Left ventricle myocardium inferior (tissue), 1 donor: ENCODE measurements at regions not wholly inside any gene's neighbourhood (a gene's known extent, or its start where the extent isn't known, plus 50 kb on each side); places are given as distances from the start of the nearest gene placed in this dataset.

Experiments
- DNase-seq: peaks from one replicate; pipeline ENCODE4 v3.0.0-alpha.2; 2020
- H3K27ac ChIP-seq: fragments of 200-600 bp; replicated peaks from 2 replicates; pipeline ENCODE4 v1.8.0; 2021
- H3K27me3 ChIP-seq: fragments of 200-600 bp; 2 replicates; pipeline ENCODE4 v1.8.0; 2021; ENCODE audit warnings: low read depth
- H3K36me3 ChIP-seq: fragments of 200-600 bp; 2 replicates; pipeline ENCODE4 v1.8.0; 2021
- H3K4me1 ChIP-seq: fragments of 200-600 bp; 2 replicates; pipeline ENCODE4 v1.8.0; 2021
- H3K4me3 ChIP-seq: fragments of 200-600 bp; 2 replicates; pipeline ENCODE4 v1.8.0; 2021; ENCODE audit warnings: mild to moderate bottlenecking, moderate library complexity
- H3K9me3 ChIP-seq: fragments of 200-600 bp; replicated peaks from 2 replicates; pipeline ENCODE4 v1.8.0; 2021
- intact Hi-C: fragments of 100-400 bp; cut with micrococcal nuclease; formaldehyde crosslinking; loops from one replicate; pipeline ENCODE4 v1.11.0; 2022
- TF ChIP-seq, protein P1 (sequence below): fragments of 200-600 bp; IDR thresholded peaks from 2 replicates; pipeline ENCODE4 v1.8.0; 2021; ENCODE audit warnings: antibody characterized with exemption, mild to moderate bottlenecking, borderline replicate concordance
- donor health status: DM: no; HTN: yes; CAD: no; lungs with severe emphysema.

DNA sequence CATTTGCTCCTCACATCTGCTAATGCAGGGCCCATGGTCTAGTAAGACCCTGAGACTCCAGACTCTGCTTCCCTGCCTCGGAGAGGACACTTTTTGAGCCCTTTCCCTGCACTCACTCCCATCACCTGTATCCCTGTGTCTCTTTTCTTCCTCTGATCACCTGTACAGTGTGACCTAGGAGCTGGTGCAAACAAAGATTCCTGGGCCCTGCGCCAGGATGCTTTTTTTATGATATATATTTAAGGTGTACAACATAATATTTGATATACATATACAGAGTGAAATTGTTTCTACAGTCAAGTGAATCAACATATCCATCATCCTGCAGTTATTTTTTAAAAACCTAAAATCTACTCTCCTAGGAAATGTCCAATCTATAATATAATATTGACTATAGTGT, 355.4 kb downstream of the MAFB start:
- H3K4me1 ChIP-seq, result no peaks in the 10 kb centered on the region
- no peaks in the 10 kb centered on the region for H3K9me3 ChIP-seq
- no peak overlapping the region for H3K27ac ChIP-seq
- TF ChIP-seq, protein P1, sequence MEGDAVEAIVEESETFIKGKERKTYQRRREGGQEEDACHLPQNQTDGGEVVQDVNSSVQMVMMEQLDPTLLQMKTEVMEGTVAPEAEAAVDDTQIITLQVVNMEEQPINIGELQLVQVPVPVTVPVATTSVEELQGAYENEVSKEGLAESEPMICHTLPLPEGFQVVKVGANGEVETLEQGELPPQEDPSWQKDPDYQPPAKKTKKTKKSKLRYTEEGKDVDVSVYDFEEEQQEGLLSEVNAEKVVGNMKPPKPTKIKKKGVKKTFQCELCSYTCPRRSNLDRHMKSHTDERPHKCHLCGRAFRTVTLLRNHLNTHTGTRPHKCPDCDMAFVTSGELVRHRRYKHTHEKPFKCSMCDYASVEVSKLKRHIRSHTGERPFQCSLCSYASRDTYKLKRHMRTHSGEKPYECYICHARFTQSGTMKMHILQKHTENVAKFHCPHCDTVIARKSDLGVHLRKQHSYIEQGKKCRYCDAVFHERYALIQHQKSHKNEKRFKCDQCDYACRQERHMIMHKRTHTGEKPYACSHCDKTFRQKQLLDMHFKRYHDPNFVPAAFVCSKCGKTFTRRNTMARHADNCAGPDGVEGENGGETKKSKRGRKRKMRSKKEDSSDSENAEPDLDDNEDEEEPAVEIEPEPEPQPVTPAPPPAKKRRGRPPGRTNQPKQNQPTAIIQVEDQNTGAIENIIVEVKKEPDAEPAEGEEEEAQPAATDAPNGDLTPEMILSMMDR, result no peak
- no peak overlapping the region for H3K4me3 ChIP-seq
- DNase-seq, result no peak
- no peaks in the 10 kb centered on the region for H3K36me3 ChIP-seq
- H3K27me3 ChIP-seq, result peaks cover 22% of the 10 kb centered on the region
- intact Hi-C loops, result no loop called here

DNA sequence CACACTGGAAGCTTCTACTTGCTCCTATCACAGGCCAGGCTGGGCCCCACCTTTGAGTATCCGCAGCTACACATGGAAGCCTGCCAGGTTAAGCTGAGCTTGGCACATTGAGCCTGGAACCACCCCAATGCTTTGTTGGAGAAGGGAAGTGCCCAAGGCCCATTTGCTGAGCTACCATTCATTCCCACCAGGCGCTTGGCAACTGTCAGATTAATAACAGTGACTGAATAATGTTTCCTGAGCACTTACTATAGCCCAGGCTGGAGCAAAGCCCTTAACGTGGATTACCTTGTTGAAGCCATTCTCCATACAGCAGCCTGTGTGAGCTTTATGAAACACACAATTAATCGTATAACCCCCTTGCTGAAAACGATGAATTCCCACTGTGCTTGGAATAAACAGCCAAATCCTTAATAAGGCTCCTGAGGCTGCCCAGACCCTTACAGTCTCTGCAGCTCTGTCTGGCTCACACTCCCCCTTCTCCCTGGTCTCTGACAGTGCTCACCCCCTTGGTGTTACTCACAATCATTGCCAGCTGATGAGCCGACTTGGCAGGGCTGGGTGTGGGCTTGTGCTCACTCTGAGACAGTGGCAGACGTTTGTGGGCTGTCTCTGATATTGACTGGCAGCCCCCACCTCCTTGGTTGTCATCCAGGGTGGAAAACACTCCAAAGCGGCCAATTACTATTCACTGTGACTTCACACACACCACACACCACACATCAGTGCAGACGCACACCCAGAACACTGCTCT, 357.1 kb downstream of the MAFB start:
- H3K4me1 ChIP-seq, result no peaks in the 10 kb centered on the region
- no peaks in the 10 kb centered on the region for H3K36me3 ChIP-seq
- H3K4me3 ChIP-seq, result no peak overlapping the region
- intact Hi-C loops, result no loop called here
- no peak for DNase-seq
- H3K9me3 ChIP-seq, result no peaks in the 10 kb centered on the region
- H3K27ac ChIP-seq, result no peak overlapping the region
- H3K27me3 ChIP-seq, result peaks cover 16% of the 10 kb centered on the region
- TF ChIP-seq, protein P1, result no peak

DNA sequence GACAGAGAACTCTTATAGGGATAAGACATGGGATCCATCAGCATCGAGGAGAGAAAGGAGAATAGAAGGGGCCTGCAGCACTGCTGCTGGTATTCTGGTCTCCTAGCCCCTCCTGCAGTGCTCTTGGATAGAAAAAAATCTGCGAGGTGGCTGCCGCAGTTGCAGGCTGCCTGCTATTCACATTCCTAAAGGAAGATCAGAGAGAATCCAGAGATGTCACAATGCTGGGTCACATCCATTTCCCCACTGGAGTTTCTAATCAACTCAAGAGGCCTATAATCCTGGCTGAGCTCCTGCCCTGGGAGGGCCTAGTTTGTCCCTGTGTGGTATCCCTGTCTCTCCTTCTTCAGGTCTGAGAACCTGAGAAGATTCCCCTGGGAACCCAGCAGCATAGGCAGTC, 357.8 kb downstream of the MAFB start:
- Histone ChIP-seq H3K4me1 (no peaks in the 10 kb centered on the region), H3K9me3 (no peaks in the 10 kb centered on the region), H3K27ac (no peak overlapping the region), H3K27me3 (peaks cover 12% of the 10 kb centered on the region), H3K4me3 (no peak overlapping the region), H3K36me3 (no peaks in the 10 kb centered on the region)
- TF ChIP-seq, protein P1, result no peak
- intact Hi-C loops, result no loop called here
- DNase-seq, result no peak

DNA sequence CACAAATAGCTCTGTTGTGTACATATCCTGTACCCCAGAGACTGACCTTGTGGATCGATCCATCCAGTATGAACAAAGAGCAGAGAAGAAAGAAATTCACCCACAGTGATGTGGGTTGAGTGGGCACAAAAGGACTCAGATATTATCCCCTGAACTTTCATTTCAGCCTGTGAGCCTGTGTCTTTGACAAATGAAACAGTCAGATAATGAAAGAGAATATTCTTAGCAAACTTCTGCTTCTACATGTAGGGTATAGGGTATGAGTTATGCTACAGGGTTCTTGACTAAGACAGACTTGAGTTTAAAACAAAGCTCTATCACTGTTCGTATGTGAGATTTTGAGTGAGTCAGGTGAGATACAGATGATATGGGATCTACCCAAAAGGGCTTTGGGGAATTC, 359.7 kb downstream of the MAFB start:
- intact Hi-C loops, result no loop called here
- no peak overlapping the region for H3K4me3 ChIP-seq
- no peak overlapping the region for H3K27ac ChIP-seq
- H3K9me3 ChIP-seq, result no peaks in the 10 kb centered on the region
- H3K27me3 ChIP-seq, result peaks cover 3% of the 10 kb centered on the region
- TF ChIP-seq, protein P1, result no peak
- H3K36me3 ChIP-seq, result no peaks in the 10 kb centered on the region
- H3K4me1 ChIP-seq, result no peaks in the 10 kb centered on the region
- DNase-seq, result no peak

DNA sequence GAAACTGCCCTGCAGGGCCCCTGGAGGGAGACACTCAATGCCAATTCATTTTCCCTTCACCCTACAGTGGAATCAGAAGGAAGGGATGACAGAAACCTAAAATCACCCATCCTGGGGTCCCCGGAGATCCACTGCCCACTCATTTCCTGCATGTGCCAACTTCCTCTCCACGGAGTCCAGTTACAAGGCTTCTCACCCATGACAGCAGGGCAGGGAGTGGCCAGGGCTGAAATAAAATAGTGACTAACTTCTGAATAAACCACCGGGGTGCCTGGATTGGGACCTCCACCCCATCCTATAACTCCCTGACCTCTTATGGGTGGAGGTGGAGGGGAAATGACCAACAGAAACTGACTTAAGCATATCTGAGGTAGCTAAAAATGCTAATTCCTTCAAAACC, 362.3 kb downstream of the MAFB start:
- Histone ChIP-seq H3K36me3 (no peaks in the 10 kb centered on the region), H3K27me3 (peaks cover 3% of the 10 kb centered on the region), H3K4me3 (no peak overlapping the region), H3K9me3 (no peaks in the 10 kb centered on the region), H3K27ac (no peak overlapping the region), H3K4me1 (no peaks in the 10 kb centered on the region)
- TF ChIP-seq, protein P1, result no peak
- intact Hi-C loops, result no loop called here
- DNase-seq, result no peak
